Fibroblast of villous mesenchyme (primary cell): ENCODE measurements at regions not wholly inside any gene's neighbourhood (a gene's known extent, or its start where the extent isn't known, plus 50 kb on each side); places are given as distances from the start of the nearest gene placed in this dataset.

Experiments
- DNase-seq: peaks from one replicate; pipeline ENCODE4 v3.0.0-alpha.2; 2010; ENCODE audit warnings: low read depth
- H3K4me3 ChIP-seq: 2 replicates; pipeline ENCODE4 v1.5.1; 2011; ENCODE audit warnings: low read depth, mild to moderate bottlenecking, low read length
- TF ChIP-seq, protein P1 (sequence below): IDR thresholded peaks from 2 replicates; pipeline ENCODE4 v1.5.1; 2012; ENCODE audit warnings: low read depth, mild to moderate bottlenecking, low read length; ENCODE audit not compliant: insufficient read depth

DNA sequence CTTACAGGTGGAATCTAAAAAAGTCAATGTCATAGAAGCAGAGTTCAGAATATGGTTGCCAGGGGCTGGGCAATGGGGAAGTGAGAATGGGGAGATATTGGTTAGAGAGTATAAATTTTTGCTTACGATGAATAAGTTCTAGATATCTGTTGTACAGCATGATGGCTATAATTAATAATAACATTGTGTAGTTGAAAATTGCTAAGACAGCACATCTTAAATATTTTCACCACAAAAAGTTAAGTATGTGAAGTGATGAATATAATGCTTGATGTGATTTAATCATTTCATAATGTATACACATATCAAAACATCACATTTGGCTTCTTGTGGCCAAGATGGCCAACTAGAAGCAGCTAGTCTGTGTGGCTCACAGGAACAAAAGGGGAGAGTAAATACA lies 425.9 kb upstream of the ACO1 start:
- DNase-seq = no peak
- TF ChIP-seq, protein P1, sequence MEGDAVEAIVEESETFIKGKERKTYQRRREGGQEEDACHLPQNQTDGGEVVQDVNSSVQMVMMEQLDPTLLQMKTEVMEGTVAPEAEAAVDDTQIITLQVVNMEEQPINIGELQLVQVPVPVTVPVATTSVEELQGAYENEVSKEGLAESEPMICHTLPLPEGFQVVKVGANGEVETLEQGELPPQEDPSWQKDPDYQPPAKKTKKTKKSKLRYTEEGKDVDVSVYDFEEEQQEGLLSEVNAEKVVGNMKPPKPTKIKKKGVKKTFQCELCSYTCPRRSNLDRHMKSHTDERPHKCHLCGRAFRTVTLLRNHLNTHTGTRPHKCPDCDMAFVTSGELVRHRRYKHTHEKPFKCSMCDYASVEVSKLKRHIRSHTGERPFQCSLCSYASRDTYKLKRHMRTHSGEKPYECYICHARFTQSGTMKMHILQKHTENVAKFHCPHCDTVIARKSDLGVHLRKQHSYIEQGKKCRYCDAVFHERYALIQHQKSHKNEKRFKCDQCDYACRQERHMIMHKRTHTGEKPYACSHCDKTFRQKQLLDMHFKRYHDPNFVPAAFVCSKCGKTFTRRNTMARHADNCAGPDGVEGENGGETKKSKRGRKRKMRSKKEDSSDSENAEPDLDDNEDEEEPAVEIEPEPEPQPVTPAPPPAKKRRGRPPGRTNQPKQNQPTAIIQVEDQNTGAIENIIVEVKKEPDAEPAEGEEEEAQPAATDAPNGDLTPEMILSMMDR = no peak
- H3K4me3 ChIP-seq = no peak overlapping the region

DNA sequence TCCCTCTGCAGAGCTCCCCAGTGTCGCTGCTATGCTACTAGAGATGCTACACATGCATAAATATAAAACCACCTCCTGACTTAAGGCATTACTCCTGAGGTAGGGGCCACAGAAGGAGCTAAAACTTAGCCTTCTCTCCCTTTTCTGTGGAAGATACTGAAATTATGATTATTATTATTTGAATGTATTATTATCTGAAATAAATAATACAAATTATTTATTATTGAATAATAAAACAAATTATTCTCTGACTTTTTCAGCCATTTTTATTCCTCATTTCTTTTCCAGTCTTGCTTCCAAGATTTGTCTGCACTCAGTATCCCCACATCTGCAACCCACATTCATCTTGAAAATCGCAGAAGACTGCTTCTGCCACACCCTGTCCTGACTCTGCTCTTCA lies 414.9 kb upstream of the ACO1 start:
- TF ChIP-seq, protein P1 = no peak
- no peak overlapping the region for H3K4me3 ChIP-seq
- DNase-seq = no peak

DNA sequence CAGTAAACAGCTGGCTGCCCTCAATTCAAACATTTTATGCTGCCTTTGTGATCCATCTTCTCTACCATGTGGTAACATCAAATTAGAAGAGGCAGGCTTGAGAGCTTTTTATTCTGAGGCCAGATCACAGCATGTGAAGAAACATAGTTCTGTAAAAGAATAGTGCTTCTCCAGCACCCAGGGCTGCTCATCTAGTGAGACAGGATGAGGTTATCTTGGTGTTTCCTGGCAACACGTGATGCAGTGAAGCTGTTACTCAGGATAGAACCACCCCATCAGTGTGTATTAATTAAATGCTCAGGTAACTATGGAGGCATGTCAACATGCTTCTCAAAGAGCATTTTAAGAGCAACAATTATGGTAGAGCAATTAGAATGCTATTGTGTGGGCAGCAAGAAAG lies 400.5 kb upstream of the ACO1 start:
- TF ChIP-seq, protein P1 = no peak
- no peak overlapping the region for H3K4me3 ChIP-seq
- DNase-seq = no peak

DNA sequence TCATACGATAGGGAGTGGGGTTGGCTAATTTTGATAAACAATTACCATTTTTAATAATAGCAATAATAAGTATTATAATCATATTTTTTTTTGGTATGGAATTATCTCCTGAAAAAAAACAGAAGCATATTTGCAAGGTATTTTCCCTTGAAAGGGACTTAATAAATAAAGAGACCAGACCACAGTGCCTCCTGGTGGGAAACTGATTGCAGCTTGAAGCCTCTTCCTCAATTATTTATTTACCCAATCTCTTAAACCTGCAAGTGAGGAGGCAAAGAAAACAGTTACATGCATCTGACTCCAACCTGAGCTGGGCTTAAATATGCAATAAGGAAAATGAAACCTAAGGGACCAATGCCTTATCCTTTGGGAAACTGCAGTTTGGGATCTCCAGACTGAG lies 388.1 kb upstream of the ACO1 start:
- DNase-seq = no peak
- H3K4me3 ChIP-seq = no peak overlapping the region
- TF ChIP-seq, protein P1 = no peak

DNA sequence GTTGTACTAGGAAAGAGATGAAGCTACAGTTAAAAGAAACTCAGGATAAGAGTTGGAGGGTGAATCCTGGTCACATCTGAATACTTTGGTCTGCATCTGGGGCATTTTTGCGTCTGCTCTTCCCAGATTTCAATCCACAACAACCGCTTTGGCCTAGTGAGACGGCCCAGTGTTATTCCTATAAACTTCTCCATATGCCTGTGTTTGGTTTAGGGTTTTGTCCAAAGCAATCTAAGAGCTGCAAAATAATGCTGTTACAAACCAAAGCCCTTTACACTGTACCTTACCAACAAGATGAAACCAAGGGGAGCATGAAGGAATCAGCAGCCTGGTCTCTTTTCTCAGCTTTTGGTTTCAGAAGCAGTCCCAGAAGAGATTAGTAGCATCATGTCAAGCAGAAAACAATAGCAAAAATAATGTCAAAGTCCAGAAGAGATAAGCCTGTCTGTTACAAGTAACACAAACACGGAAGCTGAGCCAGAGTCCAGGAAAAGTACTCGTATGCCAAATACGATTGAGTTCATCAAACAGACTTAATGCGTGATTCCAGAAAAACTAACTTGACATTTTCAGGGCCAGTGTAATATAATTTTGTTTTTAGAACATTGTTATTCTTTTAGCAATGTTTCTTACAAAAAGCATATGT lies 379.9 kb upstream of the ACO1 start:
- no peak overlapping the region for H3K4me3 ChIP-seq
- TF ChIP-seq, protein P1 = no peak
- no peak for DNase-seq

DNA sequence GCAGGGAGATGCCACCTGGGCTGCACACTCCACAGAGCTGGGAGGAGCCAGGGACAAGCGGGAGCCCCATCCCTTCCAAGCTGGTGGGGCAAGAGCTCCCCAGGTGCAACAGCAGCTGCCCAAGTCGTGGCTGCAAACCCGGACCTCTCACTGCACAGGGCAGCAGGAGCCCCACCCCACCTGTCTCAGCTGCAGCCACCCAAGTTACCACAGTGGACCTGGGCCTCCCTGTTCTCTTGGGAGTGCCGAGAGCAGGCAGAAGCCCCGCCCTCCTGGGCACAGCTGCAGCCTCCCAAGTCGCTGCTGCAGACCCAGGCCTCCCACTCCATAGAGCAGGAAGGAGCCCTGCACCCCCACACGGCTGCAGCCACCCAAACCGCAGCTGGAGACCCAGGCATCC lies 374.1 kb upstream of the ACO1 start:
- H3K4me3 ChIP-seq = no peak overlapping the region
- TF ChIP-seq, protein P1 = no peak
- DNase-seq = no peak

DNA sequence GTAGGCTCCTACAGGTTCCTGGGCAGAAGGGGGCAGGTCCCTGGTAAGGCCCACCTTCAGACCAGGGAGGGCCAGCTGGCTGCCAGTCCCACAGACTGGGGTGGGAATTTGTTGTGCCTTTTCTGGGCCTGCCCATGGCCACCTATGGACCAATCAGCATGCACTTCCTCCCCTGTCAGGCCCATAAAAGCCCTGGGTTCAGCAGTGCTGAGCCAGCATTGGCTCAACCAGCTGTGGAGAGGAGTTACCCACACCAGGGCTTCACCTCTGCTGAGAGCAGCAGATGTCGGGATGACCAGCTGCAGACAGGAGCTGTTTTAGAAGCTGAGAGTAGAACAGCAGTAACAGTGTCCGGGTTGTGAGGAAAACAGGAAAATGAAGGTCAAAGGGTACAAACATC lies 373.4 kb upstream of the ACO1 start:
- TF ChIP-seq, protein P1 = no peak
- H3K4me3 ChIP-seq = no peak overlapping the region
- no peak for DNase-seq
